ENCODE measurements at regions not wholly inside any gene's neighbourhood (a gene's known extent, or its start where the extent isn't known, plus 50 kb on each side); places are given as distances from the start of the nearest gene placed in this dataset.
A peak's percentile ranks its signal among the peaks of the same experiment; 100 is the strongest.

DNA sequence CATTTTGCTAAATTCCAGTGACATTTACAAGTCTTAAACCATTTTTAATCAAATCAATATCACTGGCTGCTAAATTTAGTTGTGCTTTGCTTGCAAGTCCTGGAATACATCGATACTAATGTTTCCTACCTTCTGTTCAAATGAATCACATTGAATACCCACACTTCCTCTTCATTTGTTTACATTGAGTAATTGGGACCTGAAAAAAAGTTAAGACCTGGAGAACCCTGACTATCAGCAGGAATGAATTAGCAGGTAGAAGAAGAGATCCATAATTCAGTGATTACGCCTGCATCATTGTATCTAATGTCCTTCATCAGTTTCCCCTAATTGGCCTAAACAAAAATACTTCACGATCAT, 369.3 kb downstream of the ETNK1 start:
- H3K36me3 ChIP-seq (ENCODE audit: control insufficient read depth in 3 of 3, insufficient read depth in 3 of 3, low read length in 3 of 3), result no peaks in the 10 kb centered on the region
- peaks cover 0 to 5% (median 0%) of the 10 kb centered on the region in 3 donors for H3K9me3 ChIP-seq (ENCODE audit: control insufficient read depth in 3 of 3, low read length in 3 of 3)
- no peaks in the 10 kb centered on the region for H3K27me3 ChIP-seq (ENCODE audit: control insufficient read depth in 3 of 3, insufficient read depth in 3 of 3, low read length in 3 of 3)
- no peak overlapping the region for H3K27ac ChIP-seq (ENCODE audit: low read depth, low read length)
- H3K9ac ChIP-seq (ENCODE audit: low read depth in 1 of 3, low read length in 3 of 3), result no peak overlapping the region
- H3K4me1 ChIP-seq (ENCODE audit: control insufficient read depth in 3 of 3, insufficient read depth in 3 of 3, low read length in 3 of 3), result no peaks in the 10 kb centered on the region
- H3K4me3 ChIP-seq (ENCODE audit: low read length in 3 of 3), result no peak overlapping the region

DNA sequence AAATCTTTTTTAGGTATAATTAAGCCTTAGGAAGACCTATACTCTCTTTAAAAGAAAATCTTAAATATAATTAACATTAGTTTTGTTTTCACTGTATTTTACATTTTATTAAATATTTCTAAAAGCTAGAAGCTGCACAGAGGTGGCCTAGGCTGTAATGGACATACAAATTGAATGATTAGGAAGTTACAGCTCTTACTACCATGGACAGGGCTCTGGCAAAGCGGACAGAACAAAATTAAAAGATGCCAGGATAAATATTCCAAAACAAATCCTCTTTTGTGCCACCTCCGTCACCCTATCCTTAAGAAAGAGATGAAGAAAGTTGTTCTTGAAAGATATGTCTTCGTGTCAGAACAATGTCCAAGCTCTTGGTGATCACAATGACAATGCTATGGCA, 376.5 kb downstream of the ETNK1 start:
- Histone ChIP-seq H3K4me3 (ENCODE audit: low read length in 3 of 3) (no peak overlapping the region), H3K36me3 (ENCODE audit: control insufficient read depth in 3 of 3, insufficient read depth in 3 of 3, low read length in 3 of 3) (no peaks in the 10 kb centered on the region), H3K27ac (ENCODE audit: low read depth, low read length) (no peak overlapping the region), H3K4me1 (ENCODE audit: control insufficient read depth in 3 of 3, insufficient read depth in 3 of 3, low read length in 3 of 3) (no peaks in the 10 kb centered on the region), H3K27me3 (ENCODE audit: control insufficient read depth in 3 of 3, insufficient read depth in 3 of 3, low read length in 3 of 3) (no peaks in the 10 kb centered on the region), H3K9me3 (ENCODE audit: control insufficient read depth in 3 of 3, low read length in 3 of 3) (peaks cover 0 to 7% (median 0%) of the 10 kb centered on the region in 3 donors), H3K9ac (ENCODE audit: low read depth in 1 of 3, low read length in 3 of 3) (no peak overlapping the region)

DNA sequence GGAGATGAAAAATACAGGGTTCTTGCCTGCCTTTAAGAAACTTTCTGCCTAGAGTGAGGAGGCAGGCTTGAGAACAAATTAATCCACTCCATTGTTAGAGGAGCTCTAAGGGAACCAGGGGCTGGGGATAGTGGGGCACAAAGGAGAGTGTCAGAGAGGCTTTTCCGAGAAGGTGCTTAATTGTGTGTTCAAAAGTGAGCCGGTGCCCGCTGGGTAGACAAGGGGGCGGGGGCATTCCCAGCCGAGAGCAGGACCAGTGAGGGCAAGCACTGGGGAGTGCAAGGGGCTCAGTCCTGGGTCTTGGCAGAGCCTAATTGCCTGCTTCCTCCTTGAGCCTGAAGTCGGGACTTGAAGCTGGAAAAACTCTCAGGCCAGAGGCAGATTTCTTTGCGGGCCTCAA, 377.4 kb downstream of the ETNK1 start:
- H3K4me3 ChIP-seq (ENCODE audit: low read length in 3 of 3), result no peak overlapping the region
- H3K27me3 ChIP-seq (ENCODE audit: control insufficient read depth in 3 of 3, insufficient read depth in 3 of 3, low read length in 3 of 3), result no peaks in the 10 kb centered on the region
- H3K9ac ChIP-seq (ENCODE audit: low read depth in 1 of 3, low read length in 3 of 3), result no peak overlapping the region
- peaks cover 0 to 7% (median 0%) of the 10 kb centered on the region in 3 donors for H3K9me3 ChIP-seq (ENCODE audit: control insufficient read depth in 3 of 3, low read length in 3 of 3)
- no peak overlapping the region for H3K27ac ChIP-seq (ENCODE audit: low read depth, low read length)
- H3K36me3 ChIP-seq (ENCODE audit: control insufficient read depth in 3 of 3, insufficient read depth in 3 of 3, low read length in 3 of 3), result no peaks in the 10 kb centered on the region
- H3K4me1 ChIP-seq (ENCODE audit: control insufficient read depth in 3 of 3, insufficient read depth in 3 of 3, low read length in 3 of 3), result no peaks in the 10 kb centered on the region

DNA sequence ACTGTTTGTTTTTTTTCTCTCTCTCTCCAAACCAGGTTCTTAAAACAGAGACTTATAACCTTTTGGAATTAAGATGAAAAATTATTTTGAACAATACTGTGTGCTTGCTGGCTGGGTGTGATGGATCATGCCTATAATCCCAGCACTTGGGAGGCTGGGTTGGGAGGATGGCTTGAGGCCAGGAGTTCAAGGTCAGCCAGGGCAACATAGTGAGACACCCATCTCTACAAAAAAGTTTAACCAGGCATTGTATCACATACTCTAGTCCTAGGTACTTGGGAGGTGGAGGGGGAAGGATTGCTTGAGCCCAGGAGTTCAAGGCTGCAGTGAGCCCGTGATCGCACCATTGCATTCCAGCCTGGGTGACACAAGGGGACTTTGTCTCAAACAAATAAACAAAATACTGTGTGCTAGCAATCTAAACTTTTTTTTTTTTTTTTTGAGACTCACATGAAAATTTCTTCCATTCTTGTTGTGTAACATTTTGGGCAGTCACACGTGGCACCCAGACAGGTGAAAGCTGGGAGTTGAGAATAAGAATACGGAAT, 379.6 kb downstream of the ETNK1 start:
- Histone ChIP-seq H3K27me3 (ENCODE audit: control insufficient read depth in 3 of 3, insufficient read depth in 3 of 3, low read length in 3 of 3) (no peaks in the 10 kb centered on the region), H3K4me3 (ENCODE audit: low read length in 3 of 3) (no peak overlapping the region), H3K4me1 (ENCODE audit: control insufficient read depth in 3 of 3, insufficient read depth in 3 of 3, low read length in 3 of 3) (no peaks in the 10 kb centered on the region), H3K9me3 (ENCODE audit: control insufficient read depth in 3 of 3, low read length in 3 of 3) (peaks cover 0 to 2% (median 0%) of the 10 kb centered on the region in 3 donors), H3K36me3 (ENCODE audit: control insufficient read depth in 3 of 3, insufficient read depth in 3 of 3, low read length in 3 of 3) (no peaks in the 10 kb centered on the region), H3K27ac (ENCODE audit: low read depth, low read length) (no peak overlapping the region), H3K9ac (ENCODE audit: low read depth in 1 of 3, low read length in 3 of 3) (no peak overlapping the region)

DNA sequence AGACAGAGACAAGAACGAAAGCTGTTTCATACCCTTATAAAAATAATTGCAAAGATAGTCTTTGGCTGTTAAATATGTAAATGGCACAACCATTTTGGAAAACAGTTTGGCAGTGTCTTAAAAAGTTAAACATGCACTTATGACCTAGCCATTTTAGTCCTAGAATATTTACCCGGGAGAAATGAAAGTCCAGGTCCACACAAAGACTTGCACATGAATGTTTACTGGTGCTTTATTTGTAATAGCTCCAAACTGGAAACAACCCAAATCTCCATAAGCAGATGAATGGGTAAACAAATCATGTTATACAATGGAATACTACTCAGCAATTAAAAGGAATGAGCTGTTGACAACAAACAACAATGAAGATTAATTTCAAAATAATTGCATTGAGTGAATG, 380.4 kb downstream of the ETNK1 start:
- H3K4me3 ChIP-seq (ENCODE audit: low read length in 3 of 3), result no peak overlapping the region
- H3K9me3 ChIP-seq (ENCODE audit: control insufficient read depth in 3 of 3, low read length in 3 of 3), result no peaks in the 10 kb centered on the region
- H3K36me3 ChIP-seq (ENCODE audit: control insufficient read depth in 3 of 3, insufficient read depth in 3 of 3, low read length in 3 of 3), result no peaks in the 10 kb centered on the region
- no peak overlapping the region for H3K27ac ChIP-seq (ENCODE audit: low read depth, low read length)
- H3K9ac ChIP-seq (ENCODE audit: low read depth in 1 of 3, low read length in 3 of 3), result no peak overlapping the region
- H3K4me1 ChIP-seq (ENCODE audit: control insufficient read depth in 3 of 3, insufficient read depth in 3 of 3, low read length in 3 of 3), result no peaks in the 10 kb centered on the region
- H3K27me3 ChIP-seq (ENCODE audit: control insufficient read depth in 3 of 3, insufficient read depth in 3 of 3, low read length in 3 of 3), result no peaks in the 10 kb centered on the region

DNA sequence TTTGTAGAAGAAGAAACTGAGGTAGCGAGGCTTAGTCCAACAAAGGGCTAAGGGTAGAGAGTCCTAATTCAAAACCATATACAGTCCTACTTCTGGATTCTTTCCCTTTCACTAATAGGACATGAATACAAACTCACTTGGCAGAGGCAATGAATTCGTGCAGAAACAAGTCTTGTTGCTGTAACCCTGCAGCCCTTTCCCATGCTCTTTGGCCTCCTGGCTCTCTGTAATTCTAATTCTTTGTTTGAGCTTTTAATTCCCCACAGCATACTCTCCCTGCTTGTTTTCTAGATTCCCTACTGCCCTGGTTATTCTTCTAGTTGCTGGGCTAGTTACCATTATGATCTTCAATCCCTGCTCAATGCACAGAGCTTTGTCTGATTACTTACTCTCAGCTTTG, 381.4 kb downstream of the ETNK1 start:
- Histone ChIP-seq H3K27me3 (ENCODE audit: control insufficient read depth in 3 of 3, insufficient read depth in 3 of 3, low read length in 3 of 3) (no peaks in the 10 kb centered on the region), H3K27ac (ENCODE audit: low read depth, low read length) (peak overlapping the region; percentile 7), H3K4me3 (ENCODE audit: low read length in 3 of 3) (no peak overlapping the region), H3K9me3 (ENCODE audit: control insufficient read depth in 3 of 3, low read length in 3 of 3) (no peaks in the 10 kb centered on the region), H3K4me1 (ENCODE audit: control insufficient read depth in 3 of 3, insufficient read depth in 3 of 3, low read length in 3 of 3) (no peaks in the 10 kb centered on the region), H3K36me3 (ENCODE audit: control insufficient read depth in 3 of 3, insufficient read depth in 3 of 3, low read length in 3 of 3) (no peaks in the 10 kb centered on the region), H3K9ac (ENCODE audit: low read depth in 1 of 3, low read length in 3 of 3) (no peak overlapping the region)

DNA sequence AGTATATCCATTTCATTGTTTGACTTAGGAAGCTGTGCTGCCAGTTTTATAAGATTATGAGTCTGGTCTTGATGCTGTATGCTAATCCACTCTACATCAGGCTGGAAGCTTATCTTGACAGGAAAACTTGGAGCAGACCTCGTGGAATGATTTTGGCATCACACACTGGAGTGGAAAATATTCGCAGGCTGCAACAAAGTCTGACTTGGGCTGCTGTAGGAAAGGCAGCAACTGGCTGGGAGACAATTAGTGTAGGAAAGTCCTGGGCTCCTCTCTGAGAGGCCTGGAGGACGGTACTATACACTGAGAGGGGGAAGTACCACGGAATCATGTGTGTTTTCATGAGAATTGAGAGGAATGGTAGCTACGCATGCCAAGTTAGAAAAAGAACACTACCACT, 383.7 kb downstream of the ETNK1 start:
- no peak overlapping the region for H3K27ac ChIP-seq (ENCODE audit: low read depth, low read length)
- no peaks in the 10 kb centered on the region for H3K9me3 ChIP-seq (ENCODE audit: control insufficient read depth in 3 of 3, low read length in 3 of 3)
- H3K4me3 ChIP-seq (ENCODE audit: low read length in 3 of 3), result no peak overlapping the region
- no peaks in the 10 kb centered on the region for H3K36me3 ChIP-seq (ENCODE audit: control insufficient read depth in 3 of 3, insufficient read depth in 3 of 3, low read length in 3 of 3)
- H3K27me3 ChIP-seq (ENCODE audit: control insufficient read depth in 3 of 3, insufficient read depth in 3 of 3, low read length in 3 of 3), result no peaks in the 10 kb centered on the region
- no peak overlapping the region for H3K9ac ChIP-seq (ENCODE audit: low read depth in 1 of 3, low read length in 3 of 3)
- H3K4me1 ChIP-seq (ENCODE audit: control insufficient read depth in 3 of 3, insufficient read depth in 3 of 3, low read length in 3 of 3), result no peaks in the 10 kb centered on the region

DNA sequence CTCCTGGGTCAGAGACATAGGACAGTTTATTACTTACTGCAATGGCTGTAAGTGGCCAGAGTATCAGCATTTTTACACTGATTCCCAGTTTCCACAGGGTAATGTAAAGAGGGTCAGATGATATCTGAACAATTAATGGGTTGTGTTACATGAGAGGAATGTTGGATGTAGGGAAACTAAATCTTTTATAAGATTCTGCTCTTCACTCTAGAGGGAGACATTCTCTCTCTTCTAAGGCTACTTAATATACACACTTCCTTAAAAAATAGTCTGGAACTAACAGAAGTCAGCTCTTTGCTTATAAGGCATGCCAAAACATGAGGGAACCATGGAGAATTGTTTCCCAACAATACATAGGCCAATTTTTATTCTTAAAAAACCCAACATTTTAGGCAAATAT, 389.8 kb downstream of the ETNK1 start:
- H3K36me3 ChIP-seq (ENCODE audit: control insufficient read depth in 3 of 3, insufficient read depth in 3 of 3, low read length in 3 of 3), result no peaks in the 10 kb centered on the region
- H3K4me1 ChIP-seq (ENCODE audit: control insufficient read depth in 3 of 3, insufficient read depth in 3 of 3, low read length in 3 of 3), result no peaks in the 10 kb centered on the region
- H3K9ac ChIP-seq (ENCODE audit: low read depth in 1 of 3, low read length in 3 of 3), result no peak overlapping the region
- H3K27ac ChIP-seq (ENCODE audit: low read depth, low read length), result no peak overlapping the region
- no peak overlapping the region for H3K4me3 ChIP-seq (ENCODE audit: low read length in 3 of 3)
- no peaks in the 10 kb centered on the region for H3K27me3 ChIP-seq (ENCODE audit: control insufficient read depth in 3 of 3, insufficient read depth in 3 of 3, low read length in 3 of 3)
- H3K9me3 ChIP-seq (ENCODE audit: control insufficient read depth in 3 of 3, low read length in 3 of 3), result no peaks in the 10 kb centered on the region

DNA sequence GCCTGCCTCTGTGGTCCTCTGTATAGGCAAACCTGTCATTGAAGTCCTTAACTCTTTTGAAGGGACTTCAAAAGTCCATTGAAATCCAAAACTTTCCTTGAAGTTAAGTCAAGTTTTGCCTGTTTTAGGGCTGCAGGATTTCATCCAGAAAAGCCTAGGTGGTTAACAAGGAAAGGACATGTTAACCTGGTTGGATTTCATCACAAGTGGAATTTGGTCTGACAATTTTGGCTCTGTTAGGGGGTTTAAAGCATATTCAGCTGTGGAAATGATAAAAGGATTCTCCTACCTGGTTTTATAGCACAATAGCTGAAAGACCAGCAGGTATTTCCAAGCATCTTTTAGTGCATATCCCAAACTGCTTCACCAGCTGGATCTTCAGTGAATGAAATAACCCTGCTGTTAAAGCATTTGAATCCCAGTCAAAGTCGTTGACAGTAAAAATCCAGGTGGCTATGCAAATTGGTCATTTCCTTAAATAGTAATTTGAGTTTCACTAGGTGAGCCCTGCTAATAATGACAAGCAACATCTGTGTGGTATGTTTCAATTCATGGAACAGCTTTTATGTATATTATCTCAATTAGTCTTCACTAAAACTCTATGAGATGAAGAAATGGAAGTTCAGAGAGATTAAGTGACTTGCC, 400.5 kb downstream of the ETNK1 start:
- no peak overlapping the region for H3K27ac ChIP-seq (ENCODE audit: low read depth, low read length)
- no peaks in the 10 kb centered on the region for H3K36me3 ChIP-seq (ENCODE audit: control insufficient read depth in 3 of 3, insufficient read depth in 3 of 3, low read length in 3 of 3)
- no peaks in the 10 kb centered on the region for H3K4me1 ChIP-seq (ENCODE audit: control insufficient read depth in 3 of 3, insufficient read depth in 3 of 3, low read length in 3 of 3)
- no peaks in the 10 kb centered on the region for H3K9me3 ChIP-seq (ENCODE audit: control insufficient read depth in 3 of 3, low read length in 3 of 3)
- H3K27me3 ChIP-seq (ENCODE audit: control insufficient read depth in 3 of 3, insufficient read depth in 3 of 3, low read length in 3 of 3), result no peaks in the 10 kb centered on the region
- H3K4me3 ChIP-seq (ENCODE audit: low read length in 3 of 3), result no peak overlapping the region
- no peak overlapping the region for H3K9ac ChIP-seq (ENCODE audit: low read depth in 1 of 3, low read length in 3 of 3)

DNA sequence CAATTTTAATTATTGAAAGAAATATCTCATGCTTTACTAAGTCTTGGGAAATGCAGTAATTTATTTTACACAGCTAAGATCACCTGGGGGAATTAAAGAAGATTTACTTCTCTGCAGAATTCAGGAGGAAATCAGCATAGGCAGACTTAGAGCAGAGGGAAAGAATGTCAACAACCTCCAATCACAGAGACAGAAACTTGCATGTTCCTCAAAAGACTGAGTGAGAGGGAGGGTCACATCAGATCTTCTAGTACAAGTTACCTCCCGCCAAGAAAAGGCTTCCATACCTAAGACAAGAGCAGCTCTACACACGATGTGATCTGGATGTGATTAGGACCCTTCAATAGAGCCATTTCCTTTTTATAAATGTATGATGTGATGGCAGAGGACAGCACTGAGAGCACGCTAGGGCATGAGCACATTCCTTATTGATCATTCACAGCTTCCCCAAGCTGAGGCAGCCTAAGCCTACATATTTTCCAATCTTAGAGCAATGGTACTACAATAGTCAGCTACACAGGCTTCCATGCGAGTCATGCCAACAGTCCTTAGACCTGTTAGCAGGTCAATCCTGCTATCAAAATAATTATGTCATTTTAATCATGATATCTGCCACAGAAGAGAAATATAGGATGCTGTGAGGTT, 403.3 kb downstream of the ETNK1 start:
- no peaks in the 10 kb centered on the region for H3K36me3 ChIP-seq (ENCODE audit: control insufficient read depth in 3 of 3, insufficient read depth in 3 of 3, low read length in 3 of 3)
- no peak overlapping the region for H3K9ac ChIP-seq (ENCODE audit: low read depth in 1 of 3, low read length in 3 of 3)
- no peak overlapping the region for H3K27ac ChIP-seq (ENCODE audit: low read depth, low read length)
- H3K9me3 ChIP-seq (ENCODE audit: control insufficient read depth in 3 of 3, low read length in 3 of 3), result no peaks in the 10 kb centered on the region
- no peaks in the 10 kb centered on the region for H3K27me3 ChIP-seq (ENCODE audit: control insufficient read depth in 3 of 3, insufficient read depth in 3 of 3, low read length in 3 of 3)
- no peak overlapping the region for H3K4me3 ChIP-seq (ENCODE audit: low read length in 3 of 3)
- H3K4me1 ChIP-seq (ENCODE audit: control insufficient read depth in 3 of 3, insufficient read depth in 3 of 3, low read length in 3 of 3), result no peaks in the 10 kb centered on the region
